C4-2B (cell line): ENCODE measurements at regions not wholly inside any gene's neighbourhood (a gene's known extent, or its start where the extent isn't known, plus 50 kb on each side); places are given as distances from the start of the nearest gene placed in this dataset.

Experiments used
- ZFX ChIP-seq: fragments of 450-650 bp; IDR thresholded peaks from 2 replicates; pipeline ENCODE4 v1.6.1; 2017
- TF ChIP-seq, protein P1 (sequence below): fragments of 450-650 bp; conservative IDR thresholded peaks from 2 replicates; pipeline ENCODE4 v1.5.1; 2017; ENCODE audit warnings: mild to moderate bottlenecking

GRCh38 chr16:5200123-5200522, 102.5 kb upstream of the EEF2KMT start:
- TF ChIP-seq, protein P1, sequence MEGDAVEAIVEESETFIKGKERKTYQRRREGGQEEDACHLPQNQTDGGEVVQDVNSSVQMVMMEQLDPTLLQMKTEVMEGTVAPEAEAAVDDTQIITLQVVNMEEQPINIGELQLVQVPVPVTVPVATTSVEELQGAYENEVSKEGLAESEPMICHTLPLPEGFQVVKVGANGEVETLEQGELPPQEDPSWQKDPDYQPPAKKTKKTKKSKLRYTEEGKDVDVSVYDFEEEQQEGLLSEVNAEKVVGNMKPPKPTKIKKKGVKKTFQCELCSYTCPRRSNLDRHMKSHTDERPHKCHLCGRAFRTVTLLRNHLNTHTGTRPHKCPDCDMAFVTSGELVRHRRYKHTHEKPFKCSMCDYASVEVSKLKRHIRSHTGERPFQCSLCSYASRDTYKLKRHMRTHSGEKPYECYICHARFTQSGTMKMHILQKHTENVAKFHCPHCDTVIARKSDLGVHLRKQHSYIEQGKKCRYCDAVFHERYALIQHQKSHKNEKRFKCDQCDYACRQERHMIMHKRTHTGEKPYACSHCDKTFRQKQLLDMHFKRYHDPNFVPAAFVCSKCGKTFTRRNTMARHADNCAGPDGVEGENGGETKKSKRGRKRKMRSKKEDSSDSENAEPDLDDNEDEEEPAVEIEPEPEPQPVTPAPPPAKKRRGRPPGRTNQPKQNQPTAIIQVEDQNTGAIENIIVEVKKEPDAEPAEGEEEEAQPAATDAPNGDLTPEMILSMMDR = no peak
- no peak for TF ChIP-seq ZFX
